Endothelial cell (in vitro differentiated cells): ENCODE measurements at regions not wholly inside any gene's neighbourhood (a gene's known extent, or its start where the extent isn't known, plus 50 kb on each side); places are given as distances from the start of the nearest gene placed in this dataset.

Experiments
- DNase-seq: peaks from one replicate; pipeline ENCODE4 v3.0.0; 2021; ENCODE audit warnings: low spot score
- H3K27ac Mint-ChIP-seq: one replicate; pipeline ENCODE4 v1.8.0; 2021; ENCODE audit warnings: mixed read lengths, inconsistent platforms; ENCODE audit not compliant: unreplicated experiment
- H3K27me3 Mint-ChIP-seq: one replicate; pipeline ENCODE4 v1.8.0; 2021; ENCODE audit warnings: mild to moderate bottlenecking, moderate library complexity, mixed read lengths, inconsistent platforms; ENCODE audit not compliant: unreplicated experiment
- H3K36me3 Mint-ChIP-seq: one replicate; pipeline ENCODE4 v1.8.0; 2021; ENCODE audit warnings: mild to moderate bottlenecking, low read depth, mixed read lengths, inconsistent platforms; ENCODE audit not compliant: unreplicated experiment
- H3K4me1 Mint-ChIP-seq: one replicate; pipeline ENCODE4 v1.8.0; 2021; ENCODE audit warnings: mild to moderate bottlenecking, mixed read lengths, inconsistent platforms; ENCODE audit not compliant: unreplicated experiment
- H3K4me3 Mint-ChIP-seq: one replicate; pipeline ENCODE4 v1.8.0; 2021; ENCODE audit warnings: mild to moderate bottlenecking, mixed read lengths, inconsistent platforms; ENCODE audit not compliant: unreplicated experiment
- H3K9me3 Mint-ChIP-seq: one replicate; pipeline ENCODE4 v1.8.0; 2021; ENCODE audit warnings: mixed read lengths, inconsistent platforms; ENCODE audit not compliant: unreplicated experiment
- TF ChIP-seq, protein P1 (sequence below): fragments of 200-600 bp; sonication (generic); IDR thresholded peaks from one replicate; pipeline ENCODE4 v1.5.0; 2021; ENCODE audit warnings: antibody characterized with exemption; ENCODE audit not compliant: unreplicated experiment

DNA sequence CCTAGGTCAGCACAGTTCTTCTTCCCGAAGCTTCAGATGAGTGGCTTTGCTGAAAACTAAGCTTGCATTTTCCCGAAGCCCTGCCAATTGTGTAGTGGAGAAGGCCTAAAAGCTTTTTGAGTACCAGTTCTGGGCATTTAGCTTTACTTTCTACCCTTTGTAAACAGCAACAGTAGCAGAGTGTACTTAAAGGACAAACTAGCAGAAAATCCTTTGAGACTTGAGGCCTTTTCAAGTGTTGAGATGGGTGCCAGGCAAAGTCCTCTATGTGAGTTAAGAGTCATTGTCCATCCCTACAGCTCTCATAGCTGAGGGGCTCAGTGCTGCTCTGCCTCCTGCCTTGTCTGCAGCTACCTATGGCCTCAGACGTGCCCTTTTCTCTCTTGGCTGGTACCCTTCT lies 368.2 kb downstream of the CCSER2 start:
- H3K27me3 Mint-ChIP-seq, result no peaks in the 10 kb centered on the region
- no peak overlapping the region for H3K4me3 Mint-ChIP-seq
- no peaks in the 10 kb centered on the region for H3K4me1 Mint-ChIP-seq
- DNase-seq, result no peak
- H3K27ac Mint-ChIP-seq, result no peak overlapping the region
- TF ChIP-seq, protein P1, sequence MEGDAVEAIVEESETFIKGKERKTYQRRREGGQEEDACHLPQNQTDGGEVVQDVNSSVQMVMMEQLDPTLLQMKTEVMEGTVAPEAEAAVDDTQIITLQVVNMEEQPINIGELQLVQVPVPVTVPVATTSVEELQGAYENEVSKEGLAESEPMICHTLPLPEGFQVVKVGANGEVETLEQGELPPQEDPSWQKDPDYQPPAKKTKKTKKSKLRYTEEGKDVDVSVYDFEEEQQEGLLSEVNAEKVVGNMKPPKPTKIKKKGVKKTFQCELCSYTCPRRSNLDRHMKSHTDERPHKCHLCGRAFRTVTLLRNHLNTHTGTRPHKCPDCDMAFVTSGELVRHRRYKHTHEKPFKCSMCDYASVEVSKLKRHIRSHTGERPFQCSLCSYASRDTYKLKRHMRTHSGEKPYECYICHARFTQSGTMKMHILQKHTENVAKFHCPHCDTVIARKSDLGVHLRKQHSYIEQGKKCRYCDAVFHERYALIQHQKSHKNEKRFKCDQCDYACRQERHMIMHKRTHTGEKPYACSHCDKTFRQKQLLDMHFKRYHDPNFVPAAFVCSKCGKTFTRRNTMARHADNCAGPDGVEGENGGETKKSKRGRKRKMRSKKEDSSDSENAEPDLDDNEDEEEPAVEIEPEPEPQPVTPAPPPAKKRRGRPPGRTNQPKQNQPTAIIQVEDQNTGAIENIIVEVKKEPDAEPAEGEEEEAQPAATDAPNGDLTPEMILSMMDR, result no peak
- no peaks in the 10 kb centered on the region for H3K9me3 Mint-ChIP-seq
- no peaks in the 10 kb centered on the region for H3K36me3 Mint-ChIP-seq

DNA sequence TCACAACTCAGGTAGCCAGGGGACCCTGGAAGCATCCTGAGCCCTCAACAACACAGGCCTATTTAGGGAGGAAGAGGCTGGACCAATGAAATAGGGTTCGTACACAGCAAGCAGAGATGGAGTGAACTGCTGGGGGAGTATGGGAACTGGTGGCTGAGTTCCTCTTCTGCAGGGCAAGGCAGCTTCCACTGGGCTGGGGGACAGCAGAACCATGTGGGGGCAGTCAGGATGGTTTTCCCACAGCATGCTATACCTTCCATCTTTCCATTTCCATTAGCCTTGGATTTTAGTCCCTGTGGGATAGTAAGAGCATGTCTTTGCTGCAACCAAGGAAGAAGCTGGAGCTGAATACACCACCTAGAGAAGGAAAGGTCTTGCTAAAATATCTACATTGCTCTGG lies 370.6 kb downstream of the CCSER2 start:
- TF ChIP-seq, protein P1, result no peak
- Mint-ChIP-seq H3K9me3 (no peaks in the 10 kb centered on the region), H3K27ac (no peak overlapping the region), H3K27me3 (peaks cover under 1% of the 10 kb centered on the region), H3K36me3 (no peaks in the 10 kb centered on the region), H3K4me3 (no peak overlapping the region), H3K4me1 (no peaks in the 10 kb centered on the region)
- DNase-seq, result no peak

DNA sequence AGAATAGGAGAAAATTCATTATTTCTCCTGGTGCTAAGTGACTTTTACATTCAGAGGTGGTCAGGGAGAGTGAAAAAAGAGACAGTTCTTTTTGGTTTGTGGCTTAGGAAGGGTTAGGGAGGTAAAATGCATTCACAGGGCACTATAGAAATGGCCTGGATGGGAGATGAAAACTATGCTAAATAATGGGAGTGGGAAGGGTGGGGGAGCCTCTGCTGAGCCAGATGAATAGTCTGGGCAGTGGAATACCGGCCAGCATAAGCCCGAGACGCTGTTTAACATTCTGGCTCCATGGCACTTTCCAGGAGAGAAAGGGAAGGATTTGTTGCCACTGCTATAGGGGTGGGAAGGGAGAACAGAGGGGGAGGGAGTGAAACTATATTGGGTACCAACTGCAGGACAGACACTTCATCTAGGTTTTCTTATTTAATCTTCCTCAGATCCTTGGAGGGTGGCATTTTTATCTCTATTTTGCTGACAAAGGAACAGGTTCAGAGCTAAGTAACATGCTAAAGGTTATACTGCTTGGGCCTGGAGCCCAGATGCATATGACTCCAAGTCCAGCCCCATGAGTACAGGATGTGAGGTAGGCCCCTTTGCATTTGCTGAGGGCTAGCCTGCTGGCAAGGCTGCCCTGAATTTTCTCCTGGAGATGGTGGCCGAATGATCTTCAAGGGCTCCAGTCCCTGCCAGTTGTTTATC lies 372.4 kb downstream of the CCSER2 start:
- DNase-seq, result no peak
- TF ChIP-seq, protein P1, result no peak
- Mint-ChIP-seq H3K4me1 (no peaks in the 10 kb centered on the region), H3K9me3 (no peaks in the 10 kb centered on the region), H3K27me3 (peaks cover 2% of the 10 kb centered on the region), H3K4me3 (no peak overlapping the region), H3K27ac (no peak overlapping the region), H3K36me3 (no peaks in the 10 kb centered on the region)

DNA sequence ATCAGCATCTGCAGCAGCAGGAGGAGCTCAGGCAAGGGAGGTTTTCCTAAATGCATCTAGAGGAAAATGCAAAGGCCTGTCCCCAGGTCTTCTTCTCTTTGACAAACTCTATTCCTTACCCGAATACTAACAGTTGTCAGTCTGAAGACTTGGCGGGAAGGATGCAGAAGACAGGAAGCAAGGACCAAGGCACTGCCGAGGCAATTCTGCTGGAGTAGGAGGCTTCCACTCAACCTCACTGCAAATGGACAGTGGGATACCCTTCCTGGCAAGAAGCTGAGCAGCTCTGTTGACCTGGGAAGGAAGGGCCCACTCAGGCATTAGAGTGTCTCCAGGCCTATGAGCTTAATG lies 373.0 kb downstream of the CCSER2 start:
- Mint-ChIP-seq H3K4me3 (no peak overlapping the region), H3K36me3 (no peaks in the 10 kb centered on the region)
- TF ChIP-seq, protein P1, result no peak

DNA sequence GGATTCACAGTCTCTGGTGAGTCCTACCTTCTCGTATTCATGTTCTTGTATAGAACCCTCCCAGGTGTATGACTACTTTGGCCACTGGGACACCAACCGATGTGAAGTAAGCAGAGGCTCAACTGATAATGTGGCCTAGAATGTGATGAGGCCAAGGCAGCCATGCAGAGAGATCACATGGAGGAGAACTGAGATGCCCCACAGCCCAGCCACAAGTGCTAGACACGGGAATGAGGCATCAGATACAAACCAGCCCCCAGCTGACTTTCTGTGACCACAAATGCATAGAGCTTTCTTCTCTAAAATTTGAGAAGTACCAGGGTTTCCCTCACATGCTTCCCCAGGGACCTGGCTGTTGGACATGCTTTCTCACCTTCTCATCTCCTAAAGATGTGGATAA lies 375.7 kb downstream of the CCSER2 start:
- H3K36me3 Mint-ChIP-seq, result no peaks in the 10 kb centered on the region
- no peaks in the 10 kb centered on the region for H3K4me1 Mint-ChIP-seq
- H3K27me3 Mint-ChIP-seq, result peaks cover 2% of the 10 kb centered on the region
- TF ChIP-seq, protein P1, result no peak
- H3K4me3 Mint-ChIP-seq, result no peak overlapping the region
- no peaks in the 10 kb centered on the region for H3K9me3 Mint-ChIP-seq
- no peak overlapping the region for H3K27ac Mint-ChIP-seq
- DNase-seq, result no peak

More for the DNA sequence above, 373.0 kb downstream of the CCSER2 start:
- Mint-ChIP-seq H3K27me3 (peaks cover 2% of the 10 kb centered on the region), H3K4me1 (no peaks in the 10 kb centered on the region), H3K27ac (no peak overlapping the region), H3K9me3 (no peaks in the 10 kb centered on the region)
- no peak for DNase-seq
